Right atrium auricular region (tissue), 2 donors: ENCODE measurements at regions not wholly inside any gene's neighbourhood (a gene's known extent, or its start where the extent isn't known, plus 50 kb on each side); places are given as distances from the start of the nearest gene placed in this dataset.

ENCODE experiments used
- DNase-seq: peaks from one replicate; pipeline ENCODE4 v3.0.0-alpha.2; 2019; ENCODE audit warnings: low spot score
- H3K27ac ChIP-seq, 2 donors: fragments of 200-600 bp; sonication (generic); 1 replicate in 1 of 2; 2 replicates in 1 of 2; pipeline ENCODE4 v1.5.1; 2016 to 2019
- H3K27me3 ChIP-seq, 2 donors: fragments of 200-600 bp; sonication (generic); one replicate each; pipeline versions ENCODE4 v1.5.1 to v1.6.0; 2017 to 2019
- H3K36me3 ChIP-seq: fragments of 200-600 bp; sonication (generic); one replicate; pipeline ENCODE4 v1.5.1; 2016
- H3K4me1 ChIP-seq, 2 donors: fragments of 200-600 bp; sonication (generic); one replicate each; pipeline versions ENCODE4 v1.5.1 to v1.6.0; 2017 to 2019
- H3K4me3 ChIP-seq, 2 donors: fragments of 200-600 bp; sonication (generic); 1 replicate in 1 of 2; 2 replicates in 1 of 2; pipeline ENCODE4 v1.5.1; 2017 to 2019; ENCODE audit warnings: mild to moderate bottlenecking in 1 of 2, moderate library complexity in 1 of 2
- H3K9me3 ChIP-seq, 2 donors: fragments of 200-600 bp; sonication (generic); one replicate each; pipeline ENCODE4 v1.5.1; 2019
- CTCF ChIP-seq, 2 donors: fragments of 200-600 bp; sonication (generic); IDR thresholded peaks; one replicate each; pipeline ENCODE4 v1.5.1; 2019; ENCODE audit warnings: antibody characterized with exemption in 2 of 2

GRCh38 chr1:83571536-83571935 is 427.4 kb downstream of the TTLL7 start:
- no peaks in the 10 kb centered on the region for H3K9me3 ChIP-seq
- H3K4me3 ChIP-seq, result no peak overlapping the region
- TF ChIP-seq CTCF (IDR thresholded peaks at IDR 0.05), result no peak
- H3K27me3 ChIP-seq, result no peaks in the 10 kb centered on the region
- H3K27ac ChIP-seq, result no peak overlapping the region
- DNase-seq, result no peak
- no peaks in the 10 kb centered on the region for H3K36me3 ChIP-seq
- no peaks in the 10 kb centered on the region for H3K4me1 ChIP-seq

GRCh38 chr1:83561346-83561745 is 437.6 kb downstream of the TTLL7 start:
- H3K9me3 ChIP-seq, result no peaks in the 10 kb centered on the region
- TF ChIP-seq CTCF (IDR thresholded peaks at IDR 0.05), result no peak
- no peaks in the 10 kb centered on the region for H3K4me1 ChIP-seq
- H3K27ac ChIP-seq, result no peak overlapping the region
- H3K4me3 ChIP-seq, result no peak overlapping the region
- no peaks in the 10 kb centered on the region for H3K27me3 ChIP-seq
- H3K36me3 ChIP-seq, result no peaks in the 10 kb centered on the region
- DNase-seq, result no peak

DNA sequence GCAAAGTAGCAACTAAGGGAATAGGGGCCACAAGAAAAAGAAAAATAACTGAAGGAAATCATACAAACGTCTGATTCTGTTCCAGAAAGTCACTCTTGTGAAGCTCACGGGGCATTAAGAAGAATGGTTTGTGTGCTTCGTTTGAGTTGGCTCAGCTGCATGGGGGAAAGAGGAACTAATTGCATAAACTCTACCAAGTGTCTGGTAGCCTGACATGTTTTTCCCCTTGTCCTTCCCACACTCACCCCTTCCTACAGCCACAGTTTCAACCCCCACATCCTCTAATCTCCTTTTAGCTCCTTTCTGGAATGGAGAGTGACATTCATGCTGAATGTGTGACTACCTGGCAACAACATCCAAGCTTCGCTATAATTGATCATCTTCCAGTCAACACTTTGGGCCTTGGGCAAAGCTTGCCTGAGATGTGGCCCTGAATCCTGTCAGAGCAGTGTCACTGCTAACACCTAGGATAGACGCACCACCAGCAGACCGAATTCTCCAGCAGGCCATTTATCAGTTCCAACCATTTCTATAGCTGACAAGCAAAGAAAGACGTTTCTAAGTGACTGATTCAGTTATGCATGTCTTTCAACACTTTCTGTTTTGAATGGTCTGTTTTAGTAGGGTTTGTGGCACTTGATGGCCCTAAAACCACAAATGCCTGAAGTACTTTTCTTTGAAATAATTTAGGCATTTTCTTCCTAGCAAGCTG is 439.6 kb downstream of the TTLL7 start:
- no peak for TF ChIP-seq CTCF (IDR thresholded peaks at IDR 0.05)
- Histone ChIP-seq H3K36me3 (no peaks in the 10 kb centered on the region), H3K27ac (no peak overlapping the region), H3K4me3 (no peak overlapping the region), H3K27me3 (no peaks in the 10 kb centered on the region), H3K4me1 (no peaks in the 10 kb centered on the region), H3K9me3 (no peaks in the 10 kb centered on the region)
- DNase-seq, result no peak

GRCh38 chr1:83555871-83556270 is 443.1 kb downstream of the TTLL7 start:
- no peak for DNase-seq
- H3K4me3 ChIP-seq, result no peak overlapping the region
- no peak for TF ChIP-seq CTCF (IDR thresholded peaks at IDR 0.05)
- H3K27me3 ChIP-seq, result no peaks in the 10 kb centered on the region
- H3K27ac ChIP-seq, result no peak overlapping the region
- no peaks in the 10 kb centered on the region for H3K9me3 ChIP-seq
- H3K36me3 ChIP-seq, result no peaks in the 10 kb centered on the region
- H3K4me1 ChIP-seq, result no peaks in the 10 kb centered on the region

- H3K36me3 ChIP-seq, result no peaks in the 10 kb centered on the region
- H3K27me3 ChIP-seq, result no peaks in the 10 kb centered on the region
- no peak for TF ChIP-seq CTCF (IDR thresholded peaks at IDR 0.05)
- no peaks in the 10 kb centered on the region for H3K4me1 ChIP-seq
- H3K9me3 ChIP-seq, result no peaks in the 10 kb centered on the region
- no peak overlapping the region for H3K4me3 ChIP-seq
- no peak for DNase-seq
- H3K27ac ChIP-seq, result no peak overlapping the region
These were observed 444.8 kb downstream of the TTLL7 start for GRCh38 chr1:83554174-83554573.

DNA sequence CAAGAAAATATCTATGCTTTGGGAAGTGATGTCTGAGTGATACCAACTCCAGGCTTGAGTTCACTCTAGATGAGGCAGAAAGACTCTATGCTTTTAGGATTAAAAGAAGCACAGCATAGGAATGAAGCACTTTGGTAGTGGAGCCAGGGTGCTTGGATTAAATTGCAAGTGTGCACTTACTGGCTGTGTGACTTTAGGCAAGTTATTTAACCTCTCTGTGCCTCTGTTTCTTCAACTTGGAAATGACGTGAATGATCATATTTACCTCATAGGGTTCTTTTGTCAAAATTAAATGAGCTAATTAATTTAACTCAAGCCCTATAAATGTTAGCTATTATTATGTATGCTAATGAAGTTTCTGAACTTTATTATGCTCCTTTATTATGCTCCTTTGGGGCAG is 446.1 kb downstream of the TTLL7 start:
- Histone ChIP-seq H3K9me3 (no peaks in the 10 kb centered on the region), H3K4me3 (no peak overlapping the region), H3K4me1 (no peaks in the 10 kb centered on the region), H3K36me3 (no peaks in the 10 kb centered on the region), H3K27ac (no peak overlapping the region), H3K27me3 (no peaks in the 10 kb centered on the region)
- no peak for DNase-seq
- TF ChIP-seq CTCF (IDR thresholded peaks at IDR 0.05), result no peak
